HEK293 (cell line): ENCODE measurements at regions not wholly inside any gene's neighbourhood (a gene's known extent, or its start where the extent isn't known, plus 50 kb on each side); places are given as distances from the start of the nearest gene placed in this dataset.

ENCODE experiments used
- CTCF ChIA-PET: fragments of 350-600 bp; formaldehyde crosslinking; extraction: SDS; loops from one replicate; lab custom pipeline; 2021; ENCODE audit warnings: antibody characterized with exemption; lab: Yijun Ruan, JAX
- POLR2A ChIA-PET: fragments of 300-600 bp; formaldehyde crosslinking; extraction: SDS; loops from one replicate; lab custom pipeline; 2020; ENCODE audit warnings: antibody characterized with exemption, inconsistent platforms; lab: Yijun Ruan, JAX
- H3K27ac ChIP-seq: fragments of 200-500 bp; sonication (Bioruptor generic); 2 replicates; pipeline ENCODE4 v1.5.1; 2014; ENCODE audit warnings: low read depth, low read length, control low read depth, inconsistent platforms; ENCODE audit errors: extremely low read depth
- H3K36me3 ChIP-seq, 2 experiments: fragments of 200-500 bp in 1 of 2; sonication (Bioruptor generic) in 1 of 2; 1 replicate in 1 of 2; 2 replicates in 1 of 2; pipeline ENCODE4 v1.5.1; 2014 to 2017; ENCODE audit warnings: inconsistent platforms in 2 of 2, low read length in 2 of 2; ENCODE audit not compliant: control insufficient read depth in 2 of 2, insufficient read depth in 1 of 2
- H3K4me1 ChIP-seq: fragments of 200-500 bp; sonication (Bioruptor generic); 2 replicates; pipeline ENCODE4 v1.5.1; 2014; ENCODE audit warnings: mild to moderate bottlenecking, low read length, inconsistent platforms; ENCODE audit not compliant: control insufficient read depth, insufficient read depth
- H3K4me3 ChIP-seq: 2 replicates; pipeline ENCODE4 v1.5.1; 2011; ENCODE audit warnings: low read depth, mild to moderate bottlenecking, control low read depth, low read length, moderate library complexity
- H3K9me3 ChIP-seq: fragments of 200-500 bp; sonication (Bioruptor generic); 2 replicates; pipeline ENCODE4 v1.5.1; 2014; ENCODE audit warnings: low read depth, low read length, inconsistent platforms; ENCODE audit not compliant: control insufficient read depth, insufficient read depth
- AEBP2 ChIP-seq: fragments of 450-650 bp; formaldehyde crosslinking; IDR thresholded peaks from 2 replicates; pipeline ENCODE4 v1.5.1; 2016; ENCODE audit warnings: missing biosample characterization, missing genetic modification characterization, borderline replicate concordance
- KLF16 ChIP-seq: fragments of 450-650 bp; formaldehyde crosslinking; IDR thresholded peaks from 2 replicates; pipeline ENCODE4 v1.5.1; 2017; ENCODE audit warnings: missing biosample characterization, missing genetic modification characterization
- SALL2 ChIP-seq: fragments of 450-650 bp; formaldehyde crosslinking; IDR thresholded peaks from 2 replicates; pipeline ENCODE4 v1.5.0; 2017; ENCODE audit warnings: missing biosample characterization, mild to moderate bottlenecking, missing genetic modification characterization, borderline replicate concordance
- TRIM28 ChIP-seq: IDR thresholded peaks from 2 replicates; pipeline ENCODE4 v1.6.1; 2011; ENCODE audit warnings: low read length, control low read depth, borderline replicate concordance
- ZFP69B ChIP-seq: fragments of 450-650 bp; formaldehyde crosslinking; IDR thresholded peaks from 2 replicates; pipeline ENCODE4 v1.5.1; 2016; ENCODE audit warnings: missing biosample characterization, missing genetic modification characterization
- ZNF157 ChIP-seq: fragments of 450-650 bp; formaldehyde crosslinking; IDR thresholded peaks from 2 replicates; pipeline ENCODE4 v1.5.1; 2016; ENCODE audit warnings: missing biosample characterization, missing genetic modification characterization
- ZNF26 ChIP-seq: fragments of 450-650 bp; formaldehyde crosslinking; IDR thresholded peaks from 2 replicates; pipeline ENCODE4 v1.5.1; 2016; ENCODE audit warnings: missing biosample characterization, missing genetic modification characterization
- ZNF280C ChIP-seq: fragments of 450-650 bp; formaldehyde crosslinking; IDR thresholded peaks from 2 replicates; pipeline ENCODE4 v1.5.1; 2016; ENCODE audit warnings: missing biosample characterization, missing genetic modification characterization
- ZNF398 ChIP-seq: fragments of 450-650 bp; formaldehyde crosslinking; IDR thresholded peaks from 2 replicates; pipeline ENCODE4 v1.5.1; 2017; ENCODE audit warnings: missing biosample characterization, missing genetic modification characterization
- ZNF416 ChIP-seq: fragments of 450-650 bp; formaldehyde crosslinking; IDR thresholded peaks from 2 replicates; pipeline ENCODE4 v1.5.1; 2016; ENCODE audit warnings: missing biosample characterization, missing genetic modification characterization
- ZNF473 ChIP-seq: fragments of 450-650 bp; formaldehyde crosslinking; IDR thresholded peaks from 2 replicates; pipeline ENCODE4 v1.5.1; 2017; ENCODE audit warnings: missing biosample characterization, missing genetic modification characterization
- ZNF549 ChIP-seq: fragments of 450-650 bp; IDR thresholded peaks from 2 replicates; pipeline ENCODE4 v1.5.1; 2018; ENCODE audit warnings: missing biosample characterization, missing genetic modification characterization, mild to moderate bottlenecking, inconsistent platforms, moderate library complexity
- ZNF776 ChIP-seq: fragments of 450-650 bp; formaldehyde crosslinking; IDR thresholded peaks from 2 replicates; pipeline ENCODE4 v1.5.0; 2017; ENCODE audit warnings: missing biosample characterization, missing genetic modification characterization, borderline replicate concordance
- ZSCAN18 ChIP-seq: fragments of 450-650 bp; formaldehyde crosslinking; IDR thresholded peaks from 2 replicates; pipeline ENCODE4 v1.5.1; 2016; ENCODE audit warnings: missing biosample characterization, missing genetic modification characterization
- ZSCAN23 ChIP-seq: fragments of 450-650 bp; formaldehyde crosslinking; IDR thresholded peaks from 2 replicates; pipeline ENCODE4 v1.5.1; 2016; ENCODE audit warnings: missing biosample characterization, missing genetic modification characterization
- ZSCAN4 ChIP-seq: fragments of 450-650 bp; formaldehyde crosslinking; IDR thresholded peaks from 2 replicates; pipeline ENCODE4 v1.5.1; 2017; ENCODE audit warnings: missing biosample characterization, missing genetic modification characterization
- TF ChIP-seq, protein P1 (sequence below): fragments of 450-650 bp; formaldehyde crosslinking; IDR thresholded peaks from 2 replicates; pipeline ENCODE4 v1.5.1; 2016; ENCODE audit warnings: missing biosample characterization, missing genetic modification characterization
- TF ChIP-seq, protein P2 (sequence below): fragments of 450-650 bp; formaldehyde crosslinking; IDR thresholded peaks from 2 replicates; pipeline ENCODE4 v1.5.1; 2016; ENCODE audit warnings: missing biosample characterization, missing genetic modification characterization

- TF ChIP-seq ZSCAN18 (tag by site-specific recombination): no peak
- TF ChIP-seq, all 188 proteins: peak for 0
Observed at GRCh38 chr3:110567029-110567428, 504.6 kb upstream of the NECTIN3 start (continued).

GRCh38 chr3:110568246-110568645 lies 503.4 kb upstream of the NECTIN3 start:
- Histone ChIP-seq H3K9me3 (no peaks in the 10 kb centered on the region), H3K36me3 (no peaks in the 10 kb centered on the region)
- POLR2A ChIA-PET: no interaction called here
- TF ChIP-seq KLF16 (tag by site-specific recombination) (no peak), ZNF280C (tag by site-specific recombination) (no peak), ZNF776 (tag by site-specific recombination) (no peak), AEBP2 (tag by site-specific recombination) (no peak), ZSCAN23 (no peak), ZNF473 (tag by site-specific recombination) (no peak), ZNF398 (no peak), TRIM28 (no peak), ZNF416 (tag by site-specific recombination) (no peak), SALL2 (tag by site-specific recombination) (no peak), ZNF26 (no peak), ZFP69B (no peak), ZNF157 (tag by site-specific recombination) (no peak), ZNF549 (tag by site-specific recombination) (no peak), ZSCAN4 (tag by site-specific recombination) (no peak)
- TF ChIP-seq, protein P1, sequence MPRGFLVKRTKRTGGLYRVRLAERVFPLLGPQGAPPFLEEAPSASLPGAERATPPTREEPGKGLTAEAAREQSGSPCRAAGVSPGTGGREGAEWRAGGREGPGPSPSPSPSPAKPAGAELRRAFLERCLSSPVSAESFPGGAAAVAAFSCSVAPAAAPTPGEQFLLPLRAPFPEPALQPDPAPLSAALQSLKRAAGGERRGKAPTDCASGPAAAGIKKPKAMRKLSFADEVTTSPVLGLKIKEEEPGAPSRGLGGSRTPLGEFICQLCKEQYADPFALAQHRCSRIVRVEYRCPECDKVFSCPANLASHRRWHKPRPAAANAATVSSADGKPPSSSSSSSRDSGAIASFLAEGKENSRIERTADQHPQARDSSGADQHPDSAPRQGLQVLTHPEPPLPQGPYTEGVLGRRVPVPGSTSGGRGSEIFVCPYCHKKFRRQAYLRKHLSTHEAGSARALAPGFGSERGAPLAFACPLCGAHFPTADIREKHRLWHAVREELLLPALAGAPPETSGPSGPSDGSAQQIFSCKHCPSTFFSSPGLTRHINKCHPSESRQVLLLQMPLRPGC (tag by site-specific recombination): no peak
- TF ChIP-seq, protein P2, sequence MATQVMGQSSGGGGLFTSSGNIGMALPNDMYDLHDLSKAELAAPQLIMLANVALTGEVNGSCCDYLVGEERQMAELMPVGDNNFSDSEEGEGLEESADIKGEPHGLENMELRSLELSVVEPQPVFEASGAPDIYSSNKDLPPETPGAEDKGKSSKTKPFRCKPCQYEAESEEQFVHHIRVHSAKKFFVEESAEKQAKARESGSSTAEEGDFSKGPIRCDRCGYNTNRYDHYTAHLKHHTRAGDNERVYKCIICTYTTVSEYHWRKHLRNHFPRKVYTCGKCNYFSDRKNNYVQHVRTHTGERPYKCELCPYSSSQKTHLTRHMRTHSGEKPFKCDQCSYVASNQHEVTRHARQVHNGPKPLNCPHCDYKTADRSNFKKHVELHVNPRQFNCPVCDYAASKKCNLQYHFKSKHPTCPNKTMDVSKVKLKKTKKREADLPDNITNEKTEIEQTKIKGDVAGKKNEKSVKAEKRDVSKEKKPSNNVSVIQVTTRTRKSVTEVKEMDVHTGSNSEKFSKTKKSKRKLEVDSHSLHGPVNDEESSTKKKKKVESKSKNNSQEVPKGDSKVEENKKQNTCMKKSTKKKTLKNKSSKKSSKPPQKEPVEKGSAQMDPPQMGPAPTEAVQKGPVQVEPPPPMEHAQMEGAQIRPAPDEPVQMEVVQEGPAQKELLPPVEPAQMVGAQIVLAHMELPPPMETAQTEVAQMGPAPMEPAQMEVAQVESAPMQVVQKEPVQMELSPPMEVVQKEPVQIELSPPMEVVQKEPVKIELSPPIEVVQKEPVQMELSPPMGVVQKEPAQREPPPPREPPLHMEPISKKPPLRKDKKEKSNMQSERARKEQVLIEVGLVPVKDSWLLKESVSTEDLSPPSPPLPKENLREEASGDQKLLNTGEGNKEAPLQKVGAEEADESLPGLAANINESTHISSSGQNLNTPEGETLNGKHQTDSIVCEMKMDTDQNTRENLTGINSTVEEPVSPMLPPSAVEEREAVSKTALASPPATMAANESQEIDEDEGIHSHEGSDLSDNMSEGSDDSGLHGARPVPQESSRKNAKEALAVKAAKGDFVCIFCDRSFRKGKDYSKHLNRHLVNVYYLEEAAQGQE: no peak
- TF ChIP-seq, all 188 proteins: peak for 0
- H3K4me3 ChIP-seq: no peak overlapping the region
- H3K27ac ChIP-seq: no peak overlapping the region
- CTCF ChIA-PET: no interaction called here
- no peaks in the 10 kb centered on the region for H3K4me1 ChIP-seq
